ENCODE measurements at regions not wholly inside any gene's neighbourhood (a gene's known extent, or its start where the extent isn't known, plus 50 kb on each side); places are given as distances from the start of the nearest gene placed in this dataset.

- no peak for TF ChIP-seq CTCF (IDR thresholded peaks at IDR 0.05)
- no peak for TF ChIP-seq EZH2 (IDR thresholded peaks at IDR 0.05; ENCODE audit: borderline replicate concordance, insufficient read depth, low read depth, low read length, poor library complexity, severe bottlenecking)
These were observed 489.8 kb downstream of the RPS24 start for GRCh38 chr10:78523453-78523852.
